ENCODE measurements at regions not wholly inside any gene's neighbourhood (a gene's known extent, or its start where the extent isn't known, plus 50 kb on each side); places are given as distances from the start of the nearest gene placed in this dataset.
"Not testable (repeated sequence)": the region's sequence is repeated elsewhere in the genome, so short reads cannot be mapped to it uniquely, and the experiment has no call there.

GRCh38 chr3:95254758-95255157, 1191.9 kb downstream of the NSUN3 start:
- DNase-seq (ENCODE audit: low read depth in 2 of 2), result no peak

GRCh38 chr3:95265129-95265528, 1202.3 kb downstream of the NSUN3 start:
- DNase-seq (ENCODE audit: low read depth in 2 of 2), result no peak

- no peak for DNase-seq (ENCODE audit: low read depth in 2 of 2)
These were observed 1208.5 kb downstream of the NSUN3 start for GRCh38 chr3:95271395-95271794.

- DNase-seq (ENCODE audit: low read depth in 2 of 2), result no peak
These were observed 1209.3 kb downstream of the NSUN3 start for GRCh38 chr3:95272166-95272565.

GRCh38 chr3:95272781-95273180, 1209.9 kb downstream of the NSUN3 start:
- DNase-seq (ENCODE audit: low read depth in 2 of 2), result no peak

- DNase-seq (ENCODE audit: low read depth in 2 of 2), result no peak
These were observed 1214.8 kb downstream of the NSUN3 start for GRCh38 chr3:95277613-95278012.

GRCh38 chr3:95280711-95281352, 1218.0 kb downstream of the NSUN3 start:
- peak; percentile 34 to 42 for DNase-seq (ENCODE audit: low read depth in 2 of 2)

GRCh38 chr3:95289295-95289694, 1226.4 kb downstream of the NSUN3 start:
- peak; percentile 43 to 44 for DNase-seq (ENCODE audit: low read depth in 2 of 2)

- no peak for DNase-seq (ENCODE audit: low read depth in 2 of 2)
These were observed 1234.7 kb downstream of the NSUN3 start for GRCh38 chr3:95297581-95297980.

GRCh38 chr3:95302044-95302443, 1239.2 kb downstream of the NSUN3 start:
- DNase-seq (ENCODE audit: low read depth in 2 of 2), result peak; percentile 38 to 40

- no peak for DNase-seq (ENCODE audit: low read depth in 2 of 2)
These were observed 1247.7 kb downstream of the NSUN3 start for GRCh38 chr3:95310560-95310959.

GRCh38 chr3:95311272-95311671, 1248.4 kb downstream of the NSUN3 start:
- no peak for DNase-seq (ENCODE audit: low read depth in 2 of 2)

GRCh38 chr3:95312650-95313049, 1249.8 kb downstream of the NSUN3 start:
- DNase-seq (ENCODE audit: low read depth in 2 of 2), result no peak

GRCh38 chr3:95319921-95320494, 1257.1 kb downstream of the NSUN3 start:
- peak; percentile 15 to 20 for DNase-seq (ENCODE audit: low read depth in 2 of 2)

- no peak for DNase-seq (ENCODE audit: low read depth in 2 of 2)
These were observed 1264.6 kb downstream of the NSUN3 start for GRCh38 chr3:95327478-95327877.

- no peak for DNase-seq (ENCODE audit: low read depth in 2 of 2)
These were observed 1271.0 kb downstream of the NSUN3 start for GRCh38 chr3:95333826-95334225.

GRCh38 chr3:95334461-95334860, 1271.6 kb downstream of the NSUN3 start:
- DNase-seq (ENCODE audit: low read depth in 2 of 2), result no peak

- DNase-seq (ENCODE audit: low read depth in 2 of 2), result no peak
These were observed 1272.7 kb downstream of the NSUN3 start for GRCh38 chr3:95335517-95335916.

- DNase-seq (ENCODE audit: low read depth in 2 of 2), result no peak
These were observed 1275.6 kb downstream of the NSUN3 start for GRCh38 chr3:95338446-95338845.

- no peak for DNase-seq (ENCODE audit: low read depth in 2 of 2)
These were observed 1278.5 kb downstream of the NSUN3 start for GRCh38 chr3:95341314-95341713.

GRCh38 chr3:95343228-95343627, 1280.4 kb downstream of the NSUN3 start:
- no peak for DNase-seq (ENCODE audit: low read depth in 2 of 2)

- no peak for DNase-seq (ENCODE audit: low read depth in 2 of 2)
These were observed 1280.9 kb downstream of the NSUN3 start for GRCh38 chr3:95343767-95344166.

- DNase-seq (ENCODE audit: low read depth in 2 of 2), result not testable (repeated sequence)
These were observed 1285.1 kb downstream of the NSUN3 start for GRCh38 chr3:95347936-95348335.

GRCh38 chr3:95348879-95349278, 1286.0 kb downstream of the NSUN3 start:
- DNase-seq (ENCODE audit: low read depth in 2 of 2), result no peak

Measured in fibroblast of skin of left quadriceps (primary cell).